WI38 (cell line): ENCODE measurements at regions not wholly inside any gene's neighbourhood (a gene's known extent, or its start where the extent isn't known, plus 50 kb on each side); places are given as distances from the start of the nearest gene placed in this dataset.

Experiments used
- H3K4me3 ChIP-seq: 2 replicates; pipeline ENCODE4 v1.5.1; 2011; ENCODE audit warnings: low read depth, mild to moderate bottlenecking, control low read depth, low read length
- TF ChIP-seq, protein P1 (sequence below): IDR thresholded peaks from 2 replicates; pipeline ENCODE4 v1.5.1; 2012; ENCODE audit warnings: low read depth, mild to moderate bottlenecking, control low read depth, low read length

DNA sequence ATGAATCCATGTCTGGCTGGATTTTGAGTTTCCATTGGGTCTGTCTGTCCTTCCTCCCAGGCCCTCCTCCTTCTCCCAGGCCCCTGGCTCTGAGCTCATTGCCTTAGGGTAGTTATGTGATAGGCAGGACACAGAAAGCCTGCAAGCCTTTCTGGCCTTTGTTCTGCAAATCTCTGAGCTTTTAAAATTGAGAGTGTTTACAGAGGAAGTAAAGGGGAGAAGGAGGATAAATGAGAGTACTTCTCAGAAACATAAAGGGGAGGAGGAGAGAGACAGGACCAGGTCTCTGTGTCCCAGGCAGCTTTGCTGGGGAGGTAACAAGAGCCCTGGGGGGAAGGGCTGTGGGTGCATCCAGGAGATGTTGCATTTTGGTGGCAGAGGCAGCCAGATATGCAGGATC lies 126.7 kb downstream of the FOXD2 start:
- no peak overlapping the region for H3K4me3 ChIP-seq
- TF ChIP-seq, protein P1, sequence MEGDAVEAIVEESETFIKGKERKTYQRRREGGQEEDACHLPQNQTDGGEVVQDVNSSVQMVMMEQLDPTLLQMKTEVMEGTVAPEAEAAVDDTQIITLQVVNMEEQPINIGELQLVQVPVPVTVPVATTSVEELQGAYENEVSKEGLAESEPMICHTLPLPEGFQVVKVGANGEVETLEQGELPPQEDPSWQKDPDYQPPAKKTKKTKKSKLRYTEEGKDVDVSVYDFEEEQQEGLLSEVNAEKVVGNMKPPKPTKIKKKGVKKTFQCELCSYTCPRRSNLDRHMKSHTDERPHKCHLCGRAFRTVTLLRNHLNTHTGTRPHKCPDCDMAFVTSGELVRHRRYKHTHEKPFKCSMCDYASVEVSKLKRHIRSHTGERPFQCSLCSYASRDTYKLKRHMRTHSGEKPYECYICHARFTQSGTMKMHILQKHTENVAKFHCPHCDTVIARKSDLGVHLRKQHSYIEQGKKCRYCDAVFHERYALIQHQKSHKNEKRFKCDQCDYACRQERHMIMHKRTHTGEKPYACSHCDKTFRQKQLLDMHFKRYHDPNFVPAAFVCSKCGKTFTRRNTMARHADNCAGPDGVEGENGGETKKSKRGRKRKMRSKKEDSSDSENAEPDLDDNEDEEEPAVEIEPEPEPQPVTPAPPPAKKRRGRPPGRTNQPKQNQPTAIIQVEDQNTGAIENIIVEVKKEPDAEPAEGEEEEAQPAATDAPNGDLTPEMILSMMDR: no peak

DNA sequence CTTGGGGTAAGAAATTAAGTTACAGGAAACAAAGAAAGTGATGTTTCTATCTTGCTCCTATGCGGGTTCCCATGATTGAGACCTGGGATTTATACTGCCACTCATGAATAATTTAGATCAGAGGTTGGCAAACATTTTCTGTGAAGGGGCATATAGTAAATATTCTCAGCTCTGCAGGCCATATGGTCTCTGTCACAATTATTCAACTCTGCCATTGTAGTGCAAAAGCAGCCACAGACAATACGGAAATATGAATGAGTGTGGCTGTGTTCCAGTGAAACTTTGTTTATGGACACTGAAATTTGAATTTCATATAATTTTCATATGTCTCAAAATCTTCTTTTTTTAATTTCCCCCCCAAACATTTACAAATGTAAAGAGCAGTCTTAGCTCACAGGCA lies 127.2 kb downstream of the FOXD2 start:
- TF ChIP-seq, protein P1: no peak
- no peak overlapping the region for H3K4me3 ChIP-seq

- TF ChIP-seq, protein P1: no peak
- no peak overlapping the region for H3K4me3 ChIP-seq
These were observed 127.8 kb downstream of the FOXD2 start for GRCh38 chr1:47565676-47566075.

DNA sequence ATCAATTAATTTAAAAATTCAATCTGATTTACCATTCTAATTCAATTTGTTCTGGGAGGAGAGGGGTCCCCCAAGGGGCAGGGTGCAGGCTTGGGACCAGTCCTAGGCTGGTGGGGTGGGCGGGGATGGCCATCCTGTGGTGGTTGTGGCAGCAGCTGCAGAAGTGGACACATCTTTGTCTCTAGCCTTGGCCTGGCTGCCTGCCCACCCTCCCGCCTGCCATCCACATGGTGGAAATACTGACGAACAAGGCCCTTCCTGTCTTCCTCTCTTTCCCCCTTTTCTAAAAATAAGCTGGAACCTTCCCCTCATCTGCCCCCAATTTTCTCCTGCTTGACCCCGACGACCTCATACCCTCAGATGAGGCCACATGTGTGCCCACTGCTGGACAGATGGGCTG lies 130.9 kb downstream of the FOXD2 start:
- TF ChIP-seq, protein P1: no peak
- H3K4me3 ChIP-seq: no peak overlapping the region

DNA sequence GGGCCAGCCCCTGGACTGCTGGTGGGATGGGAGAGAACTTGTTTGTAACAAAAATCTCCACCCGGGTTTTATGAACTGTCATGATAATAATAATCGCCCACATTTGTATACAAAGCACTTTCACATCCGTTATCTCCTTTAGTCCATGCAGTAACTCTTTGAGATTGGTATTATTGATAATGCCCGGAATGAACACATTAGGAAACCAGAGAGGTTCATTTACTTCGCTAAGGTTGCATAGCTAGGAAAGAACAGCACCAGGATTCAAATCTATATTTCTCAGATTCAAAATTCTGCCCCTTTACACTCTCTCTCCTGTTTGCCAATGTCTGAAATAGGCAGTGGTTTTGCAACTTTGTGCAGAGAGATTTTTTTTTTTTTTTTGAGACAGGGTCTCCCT lies 131.4 kb downstream of the FOXD2 start:
- no peak overlapping the region for H3K4me3 ChIP-seq
- TF ChIP-seq, protein P1: no peak

- H3K4me3 ChIP-seq: no peak overlapping the region
- TF ChIP-seq, protein P1: peak; percentile 28; the same call in 1 of the 2 replicates
These were observed 132.0 kb downstream of the FOXD2 start for GRCh38 chr1:47569681-47570470.

DNA sequence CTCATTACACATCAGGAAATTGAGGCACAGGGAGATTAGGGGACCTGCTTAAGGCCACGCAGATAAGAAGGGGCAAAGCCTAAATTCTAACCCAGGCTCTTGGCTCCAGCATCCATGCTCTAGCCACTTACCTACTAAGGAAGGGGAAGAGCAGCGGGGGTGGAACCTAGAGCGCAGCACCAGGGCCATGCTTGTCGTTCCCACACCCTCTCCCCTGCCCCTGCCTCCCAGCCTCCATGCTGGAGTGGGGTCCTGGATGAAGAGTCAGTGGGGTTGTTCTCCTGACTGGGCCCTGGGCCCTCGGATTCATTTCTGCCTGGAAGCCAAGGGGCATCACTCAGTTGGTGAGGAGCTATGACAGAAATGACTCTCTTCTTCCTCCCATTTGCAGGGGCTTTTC lies 133.3 kb downstream of the FOXD2 start:
- no peak overlapping the region for H3K4me3 ChIP-seq
- TF ChIP-seq, protein P1: no peak
